Endodermal cell (in vitro differentiated cells): ENCODE measurements at regions not wholly inside any gene's neighbourhood (a gene's known extent, or its start where the extent isn't known, plus 50 kb on each side); places are given as distances from the start of the nearest gene placed in this dataset.

ENCODE experiments used
- DNase-seq: peaks from one replicate; pipeline ENCODE4 v3.0.0-alpha.2; 2017
- H3K27ac ChIP-seq: 2 replicates; pipeline ENCODE4 v1.5.1; 2013; ENCODE audit warnings: mild to moderate bottlenecking, low read depth, low read length, moderate library complexity
- H3K27me3 ChIP-seq: 2 replicates; pipeline ENCODE4 v1.6.1; 2013; ENCODE audit warnings: mild to moderate bottlenecking, low read length, moderate library complexity; ENCODE audit not compliant: insufficient read depth, control insufficient read depth, poor library complexity, severe bottlenecking
- H3K36me3 ChIP-seq: 2 replicates; pipeline ENCODE4 v1.7.0; 2013; ENCODE audit warnings: mild to moderate bottlenecking, low read length, moderate library complexity; ENCODE audit not compliant: control insufficient read depth, insufficient read depth
- H3K4me1 ChIP-seq: one replicate; pipeline ENCODE4 v1.7.0; 2013; ENCODE audit warnings: low read length; ENCODE audit not compliant: control insufficient read depth, insufficient read depth
- H3K4me3 ChIP-seq: 2 replicates; pipeline ENCODE4 v1.5.1; 2013; ENCODE audit warnings: mild to moderate bottlenecking, low read length, moderate library complexity
- H3K9ac ChIP-seq: 2 replicates; pipeline ENCODE4 v1.6.1; 2013; ENCODE audit warnings: mild to moderate bottlenecking, low read length, moderate library complexity; ENCODE audit not compliant: poor library complexity, severe bottlenecking; ENCODE audit errors: extremely low read depth
- H3K9me3 ChIP-seq: 2 replicates; pipeline ENCODE4 v1.6.1; 2013; ENCODE audit warnings: mild to moderate bottlenecking, low read length, moderate library complexity; ENCODE audit not compliant: control insufficient read depth
- H3K27ac Mint-ChIP-seq: 2 replicates; pipeline ENCODE4 v1.8.0; 2020; ENCODE audit warnings: mixed read lengths
- H3K27me3 Mint-ChIP-seq: 2 replicates; pipeline ENCODE4 v1.8.0; 2021; ENCODE audit warnings: mild to moderate bottlenecking, mixed read lengths; ENCODE audit not compliant: insufficient read depth
- H3K36me3 Mint-ChIP-seq: 2 replicates; pipeline ENCODE4 v1.8.0; 2020; ENCODE audit warnings: low read depth, mixed read lengths
- H3K4me1 Mint-ChIP-seq: 2 replicates; pipeline ENCODE4 v1.8.0; 2020; ENCODE audit warnings: mixed read lengths
- H3K4me3 Mint-ChIP-seq: 2 replicates; pipeline ENCODE4 v1.8.0; 2020; ENCODE audit warnings: mild to moderate bottlenecking, moderate library complexity, mixed read lengths
- H3K9me3 Mint-ChIP-seq: 2 replicates; pipeline ENCODE4 v1.8.0; 2020; ENCODE audit warnings: mild to moderate bottlenecking, mixed read lengths
- WGBS, 2 experiments: methylation state at CpG; one replicate each; pipeline versions ENCODE4 v1.1.5 to v1.1.7; 2013; ENCODE audit warnings: missing lambda C conversion rate in 2 of 2, mixed read lengths in 1 of 2; ENCODE audit not compliant: insufficient coverage in 1 of 2, insufficient read length in 1 of 2; 5-methylcytosine and 5-hydroxymethylcytosine counted together
- TF ChIP-seq, protein P1 (sequence below): fragments of 200-600 bp; sonication (generic); conservative IDR thresholded peaks from 2 replicates; pipeline ENCODE4 v1.5.0; 2021; ENCODE audit warnings: antibody characterized with exemption, mild to moderate bottlenecking

GRCh38 chr1:105362438-105362837 lies 1612.7 kb downstream of the AMY1C start:
- 94% methylated on average over 1 of the region's 1 CpG; no CpG with 5 or more reads in 1 of the 2 experiments for WGBS, 2 experiments
- Mint-ChIP-seq H3K4me1 (peaks cover 8% of the 10 kb centered on the region), H3K9me3 (peaks cover 6% of the 10 kb centered on the region), H3K27ac (no peak overlapping the region), H3K27me3 (no peaks in the 10 kb centered on the region), H3K36me3 (peaks cover 3% of the 10 kb centered on the region), H3K4me3 (no peak overlapping the region)
- Histone ChIP-seq H3K27ac (no peak overlapping the region), H3K9me3 (peaks cover 6% of the 10 kb centered on the region), H3K27me3 (no peaks in the 10 kb centered on the region), H3K36me3 (no peaks in the 10 kb centered on the region), H3K9ac (no peak overlapping the region), H3K4me1 (peaks cover 10% of the 10 kb centered on the region), H3K4me3 (no peak overlapping the region)
- peak; percentile 50 for DNase-seq
- TF ChIP-seq, protein P1, sequence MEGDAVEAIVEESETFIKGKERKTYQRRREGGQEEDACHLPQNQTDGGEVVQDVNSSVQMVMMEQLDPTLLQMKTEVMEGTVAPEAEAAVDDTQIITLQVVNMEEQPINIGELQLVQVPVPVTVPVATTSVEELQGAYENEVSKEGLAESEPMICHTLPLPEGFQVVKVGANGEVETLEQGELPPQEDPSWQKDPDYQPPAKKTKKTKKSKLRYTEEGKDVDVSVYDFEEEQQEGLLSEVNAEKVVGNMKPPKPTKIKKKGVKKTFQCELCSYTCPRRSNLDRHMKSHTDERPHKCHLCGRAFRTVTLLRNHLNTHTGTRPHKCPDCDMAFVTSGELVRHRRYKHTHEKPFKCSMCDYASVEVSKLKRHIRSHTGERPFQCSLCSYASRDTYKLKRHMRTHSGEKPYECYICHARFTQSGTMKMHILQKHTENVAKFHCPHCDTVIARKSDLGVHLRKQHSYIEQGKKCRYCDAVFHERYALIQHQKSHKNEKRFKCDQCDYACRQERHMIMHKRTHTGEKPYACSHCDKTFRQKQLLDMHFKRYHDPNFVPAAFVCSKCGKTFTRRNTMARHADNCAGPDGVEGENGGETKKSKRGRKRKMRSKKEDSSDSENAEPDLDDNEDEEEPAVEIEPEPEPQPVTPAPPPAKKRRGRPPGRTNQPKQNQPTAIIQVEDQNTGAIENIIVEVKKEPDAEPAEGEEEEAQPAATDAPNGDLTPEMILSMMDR = no peak

GRCh38 chr1:105368446-105368845 lies 1618.7 kb downstream of the AMY1C start:
- TF ChIP-seq, protein P1 = no peak
- Mint-ChIP-seq H3K27ac (no peak overlapping the region), H3K36me3 (no peaks in the 10 kb centered on the region), H3K9me3 (no peaks in the 10 kb centered on the region), H3K4me1 (peaks cover 8% of the 10 kb centered on the region), H3K4me3 (no peak overlapping the region), H3K27me3 (no peaks in the 10 kb centered on the region)
- Histone ChIP-seq H3K27ac (no peak overlapping the region), H3K9me3 (no peaks in the 10 kb centered on the region), H3K4me3 (no peak overlapping the region), H3K4me1 (peaks cover 4% of the 10 kb centered on the region), H3K9ac (no peak overlapping the region), H3K36me3 (no peaks in the 10 kb centered on the region), H3K27me3 (no peaks in the 10 kb centered on the region)
- WGBS, 2 experiments = 60 to 92% methylated on average over 1 to 4 of the region's 4 CpGs
- no peak for DNase-seq

GRCh38 chr1:105373681-105374080 lies 1624.0 kb downstream of the AMY1C start:
- Mint-ChIP-seq H3K27ac (no peak overlapping the region), H3K4me1 (peaks cover 2% of the 10 kb centered on the region), H3K4me3 (no peak overlapping the region), H3K9me3 (peaks cover 3% of the 10 kb centered on the region), H3K36me3 (no peaks in the 10 kb centered on the region), H3K27me3 (no peaks in the 10 kb centered on the region)
- no CpG with 5 or more reads among the region's 1 CpG for WGBS, 2 experiments
- TF ChIP-seq, protein P1 = no peak
- DNase-seq = no peak
- H3K9ac ChIP-seq = no peak overlapping the region
- H3K4me3 ChIP-seq = no peak overlapping the region
- no peaks in the 10 kb centered on the region for H3K4me1 ChIP-seq
- no peaks in the 10 kb centered on the region for H3K9me3 ChIP-seq
- no peaks in the 10 kb centered on the region for H3K27me3 ChIP-seq
- H3K36me3 ChIP-seq = no peaks in the 10 kb centered on the region
- no peak overlapping the region for H3K27ac ChIP-seq
